CD4-positive, alpha-beta T cell treated with Interleukin-4 for 1 hour (primary cell): ENCODE measurements at regions not wholly inside any gene's neighbourhood (a gene's known extent, or its start where the extent isn't known, plus 50 kb on each side); places are given as distances from the start of the nearest gene placed in this dataset.

Experiments
- DNase-seq, 2 donors: peaks; one replicate each; pipeline ENCODE4 v3.0.0-alpha.2; 2020 to 2022

DNA sequence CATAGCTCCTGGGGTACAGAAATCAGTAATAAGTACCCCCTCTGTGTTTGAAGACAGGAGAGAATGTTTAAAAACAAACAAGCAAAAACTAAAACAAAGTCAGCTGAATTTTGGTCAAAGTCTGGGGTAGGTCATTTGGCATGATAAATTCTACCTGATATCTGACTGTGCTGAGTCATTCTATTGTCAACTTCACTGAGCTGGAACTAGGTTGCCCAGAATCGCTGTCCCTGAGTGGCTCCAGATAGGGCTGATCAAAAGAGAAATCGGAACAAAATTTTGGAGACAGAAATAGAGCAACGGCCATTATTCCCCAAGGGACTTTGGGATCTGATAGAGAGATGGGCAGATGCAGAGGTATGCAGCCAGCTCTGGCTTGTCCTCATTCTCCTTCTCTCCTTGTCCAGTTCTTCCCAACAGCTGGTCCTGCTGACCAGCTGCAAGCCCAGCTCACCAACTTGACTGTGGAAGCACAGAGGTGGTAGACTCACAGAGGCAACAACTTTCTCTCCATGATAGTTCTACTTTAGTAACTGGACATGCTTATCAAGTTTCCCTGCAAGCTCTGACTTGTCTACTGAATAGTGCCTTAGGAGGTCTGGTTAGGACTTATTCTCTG, 57.3 kb upstream of the MYRIP start:
- no peak for DNase-seq

DNA sequence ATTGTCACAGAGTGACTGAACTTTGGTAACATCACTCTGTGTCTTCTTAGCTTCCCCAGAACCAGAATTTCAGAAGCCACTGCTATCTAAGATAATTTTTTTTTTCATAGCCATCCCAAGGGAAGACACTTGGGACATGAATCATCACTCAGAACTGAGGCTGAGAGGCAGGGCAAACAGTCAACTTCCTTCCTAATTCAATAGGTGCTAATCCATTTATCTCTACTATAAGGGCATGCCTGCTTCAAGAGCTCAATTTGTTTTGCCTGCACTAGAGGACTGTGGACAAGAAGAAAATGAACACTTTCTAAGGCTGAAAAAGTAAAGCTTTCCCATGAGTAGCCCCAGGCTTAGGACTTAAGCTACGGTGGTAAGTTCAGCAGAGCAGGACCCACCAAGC, 56.7 kb upstream of the MYRIP start:
- DNase-seq = no peak

DNA sequence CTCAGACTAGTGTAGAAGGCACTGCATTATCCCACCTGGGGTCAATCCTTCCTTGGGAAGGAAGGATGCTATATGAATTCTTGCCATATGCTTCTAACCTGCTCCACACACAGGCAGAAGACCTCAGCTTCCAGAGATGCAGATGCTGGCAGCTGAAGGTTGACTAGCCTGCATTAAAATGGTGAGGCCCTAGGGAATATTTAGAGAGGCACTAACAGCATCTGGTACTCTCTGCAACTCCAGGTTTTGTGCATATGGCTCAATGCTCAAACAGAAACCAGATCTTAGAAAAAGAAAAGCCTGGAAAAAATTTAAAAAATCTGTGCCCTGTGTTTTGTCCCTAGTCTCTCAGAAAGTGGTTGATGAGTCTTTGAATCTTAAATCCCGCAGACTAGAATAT, 56.0 kb upstream of the MYRIP start:
- DNase-seq = no peak

DNA sequence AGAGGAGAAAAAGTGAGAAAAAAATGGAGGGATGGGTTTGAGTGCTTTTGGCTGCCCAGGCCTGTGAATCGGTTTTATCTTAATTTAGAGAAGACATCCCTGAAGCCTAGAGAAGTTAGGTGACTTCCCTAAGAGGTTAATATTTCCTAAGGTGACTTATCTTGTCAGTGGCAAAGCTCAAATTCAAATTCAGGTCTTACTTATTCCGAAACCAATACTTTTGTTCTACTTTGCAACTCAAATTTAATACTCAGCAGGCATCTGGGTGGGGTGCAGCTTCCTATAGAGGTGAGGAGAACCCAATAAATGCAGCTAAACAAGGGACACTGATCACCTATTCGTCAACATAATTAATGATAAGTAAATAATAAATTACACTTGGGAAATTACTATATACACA, 54.9 kb upstream of the MYRIP start:
- DNase-seq = no peak

DNA sequence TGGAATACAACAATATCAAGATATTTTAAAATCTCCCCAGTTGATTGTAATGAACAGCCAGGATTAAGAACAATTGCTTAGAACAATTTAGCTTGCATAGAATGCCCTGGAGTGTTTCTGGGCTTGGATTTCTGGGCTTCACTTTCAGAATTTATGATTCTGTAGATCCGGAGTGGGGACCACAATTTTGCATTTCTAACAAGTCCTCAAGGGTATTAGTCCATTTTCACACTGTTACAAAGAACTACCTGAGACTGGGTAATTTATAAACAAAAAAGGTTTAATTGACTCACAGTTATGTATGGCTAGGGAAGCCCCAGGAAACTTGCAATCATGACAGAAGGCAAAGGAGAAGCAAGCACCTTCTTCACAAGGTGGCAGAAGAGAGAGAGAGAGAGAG, 54.3 kb upstream of the MYRIP start:
- no peak for DNase-seq

DNA sequence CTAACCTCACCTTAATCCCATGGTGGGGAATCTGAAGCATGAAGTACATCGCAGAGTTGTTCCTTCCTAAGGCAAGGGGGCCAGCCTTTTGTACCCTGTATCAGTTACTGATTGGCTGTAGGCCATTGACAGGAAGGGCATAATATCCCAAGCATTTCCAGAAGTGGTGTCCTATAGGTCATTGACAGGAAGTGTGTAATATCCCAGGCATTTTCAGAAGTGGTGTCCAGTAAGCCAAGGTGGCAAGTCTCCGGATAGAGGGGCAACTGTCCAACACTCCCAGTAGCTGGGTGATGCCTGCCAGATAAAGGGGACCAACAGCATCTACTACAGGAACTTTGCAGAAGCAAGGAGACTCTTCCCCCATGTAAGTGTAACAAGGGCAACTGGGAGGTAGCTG, 52.1 kb upstream of the MYRIP start:
- no peak for DNase-seq
